Thyroid gland (tissue), 4 donors: ENCODE measurements at regions not wholly inside any gene's neighbourhood (a gene's known extent, or its start where the extent isn't known, plus 50 kb on each side); places are given as distances from the start of the nearest gene placed in this dataset.
"Not testable (repeated sequence)": the region's sequence is repeated elsewhere in the genome, so short reads cannot be mapped to it uniquely, and the experiment has no call there.

Source experiments
- DNase-seq, 2 donors: peaks; one replicate each; pipeline ENCODE4 v3.0.0-alpha.2; 2019
- H3K27ac ChIP-seq, 3 donors: fragments of 200-600 bp; sonication (generic); 1 replicate in 2 of 3; 2 replicates in 1 of 3; pipeline ENCODE4 v1.5.1; 2016 to 2019; ENCODE audit warnings: mild to moderate bottlenecking in 1 of 3, moderate library complexity in 1 of 3
- H3K27me3 ChIP-seq: fragments of 200-600 bp; sonication (generic); one replicate; pipeline ENCODE4 v1.5.1; 2019
- H3K36me3 ChIP-seq, 2 donors: fragments of 200-600 bp; sonication (generic); one replicate each; pipeline ENCODE4 v1.5.1; 2016 to 2019
- H3K4me1 ChIP-seq, 2 donors: fragments of 200-600 bp; sonication (generic); one replicate each; pipeline ENCODE4 v1.5.1; 2017 to 2019
- H3K4me3 ChIP-seq, 3 donors: fragments of 200-600 bp; sonication (generic); replicated peaks in 1 of 3; 1 replicate in 2 of 3; 2 replicates in 1 of 3; pipeline ENCODE4 v1.5.1; 2016; ENCODE audit warnings: mild to moderate bottlenecking in 1 of 3
- H3K9me3 ChIP-seq: fragments of 200-600 bp; sonication (generic); one replicate; pipeline ENCODE4 v1.5.1; 2017
- POLR2A ChIP-seq, 2 donors: fragments of 450-650 bp; IDR thresholded peaks; one replicate each; pipeline ENCODE4 v1.6.1; 2017; ENCODE audit warnings: antibody characterized with exemption in 2 of 2, mild to moderate bottlenecking in 2 of 2, moderate library complexity in 1 of 2
- WGBS, 2 donors: methylation state at CpG; one replicate each; pipeline ENCODE4 v1.1.5; 2017; 5-methylcytosine and 5-hydroxymethylcytosine counted together
- intact Hi-C: fragments of 100-400 bp; cut with DNase I; formaldehyde crosslinking; loops from one replicate; pipeline ENCODE4 v1.15.1; 2023
- TF ChIP-seq, protein P1 (sequence below), 6 experiments: fragments of 200-600 bp in 3 of 6; fragments of 450-650 bp in 3 of 6; sonication (generic) in 3 of 6; IDR thresholded peaks; one replicate each; pipeline ENCODE4 v1.5.1; 2016 to 2019; ENCODE audit warnings: antibody characterized with exemption in 6 of 6, mild to moderate bottlenecking in 2 of 6, inconsistent platforms in 1 of 6, moderate library complexity in 1 of 6

DNA sequence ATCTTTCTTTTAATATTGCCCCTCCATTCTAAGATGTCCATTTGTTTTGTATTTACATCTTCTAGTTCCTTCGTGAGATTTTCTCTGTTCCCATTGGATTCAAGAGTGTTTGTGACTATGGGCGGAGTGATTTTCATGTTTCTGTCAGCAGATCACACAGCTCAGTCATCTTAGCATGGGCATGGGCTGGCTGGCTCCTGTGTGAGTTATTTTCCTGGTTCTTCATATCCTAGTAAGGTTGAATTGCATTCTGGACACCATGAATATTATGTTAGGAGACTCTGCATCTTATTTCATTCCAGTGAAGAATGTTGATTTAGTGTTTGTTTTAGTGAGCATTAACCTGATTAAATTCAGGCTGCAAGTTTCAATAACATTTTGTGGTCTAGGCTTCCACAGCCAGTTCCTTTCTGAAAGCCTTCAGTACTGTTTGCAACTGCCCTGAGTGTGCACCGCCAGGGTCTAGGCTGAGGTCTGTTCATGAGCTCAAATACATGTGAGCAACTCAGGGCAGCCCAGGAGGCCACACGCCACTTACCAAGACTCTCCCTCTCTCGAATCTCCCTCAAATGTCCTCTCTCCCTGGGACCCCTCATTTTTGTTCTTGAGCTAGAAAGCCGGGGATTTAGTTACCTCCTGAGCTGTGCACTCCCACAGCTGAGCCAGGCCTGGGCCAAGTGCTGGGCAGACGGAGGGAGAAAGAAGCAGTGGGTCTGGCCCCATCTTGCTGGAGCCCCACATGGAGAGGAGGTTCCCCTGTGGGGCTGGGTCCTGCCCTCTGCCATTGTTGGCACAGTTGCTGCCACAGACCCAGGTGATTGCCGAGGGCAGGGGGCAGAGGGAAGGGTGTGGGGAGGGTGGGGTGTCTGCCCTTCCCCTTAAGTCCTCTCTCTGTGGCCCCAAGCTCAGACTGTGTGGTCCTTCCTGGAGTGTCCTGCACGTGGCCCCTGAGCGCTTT, 145.9 kb downstream of the RTP5 start:
- intact Hi-C loops, result no loop called here
- no peaks in the 10 kb centered on the region for H3K36me3 ChIP-seq
- WGBS, 2 donors, result 84% methylated on average over 9 to 10 of the region's 10 CpGs
- no peak overlapping the region for H3K4me3 ChIP-seq
- no peaks in the 10 kb centered on the region for H3K9me3 ChIP-seq
- TF ChIP-seq, protein P1, sequence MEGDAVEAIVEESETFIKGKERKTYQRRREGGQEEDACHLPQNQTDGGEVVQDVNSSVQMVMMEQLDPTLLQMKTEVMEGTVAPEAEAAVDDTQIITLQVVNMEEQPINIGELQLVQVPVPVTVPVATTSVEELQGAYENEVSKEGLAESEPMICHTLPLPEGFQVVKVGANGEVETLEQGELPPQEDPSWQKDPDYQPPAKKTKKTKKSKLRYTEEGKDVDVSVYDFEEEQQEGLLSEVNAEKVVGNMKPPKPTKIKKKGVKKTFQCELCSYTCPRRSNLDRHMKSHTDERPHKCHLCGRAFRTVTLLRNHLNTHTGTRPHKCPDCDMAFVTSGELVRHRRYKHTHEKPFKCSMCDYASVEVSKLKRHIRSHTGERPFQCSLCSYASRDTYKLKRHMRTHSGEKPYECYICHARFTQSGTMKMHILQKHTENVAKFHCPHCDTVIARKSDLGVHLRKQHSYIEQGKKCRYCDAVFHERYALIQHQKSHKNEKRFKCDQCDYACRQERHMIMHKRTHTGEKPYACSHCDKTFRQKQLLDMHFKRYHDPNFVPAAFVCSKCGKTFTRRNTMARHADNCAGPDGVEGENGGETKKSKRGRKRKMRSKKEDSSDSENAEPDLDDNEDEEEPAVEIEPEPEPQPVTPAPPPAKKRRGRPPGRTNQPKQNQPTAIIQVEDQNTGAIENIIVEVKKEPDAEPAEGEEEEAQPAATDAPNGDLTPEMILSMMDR (IDR thresholded peaks at IDR 0.05), result no peak
- TF ChIP-seq POLR2A (IDR thresholded peaks at IDR 0.05), result no peak
- no peaks in the 10 kb centered on the region for H3K27me3 ChIP-seq
- no peaks in the 10 kb centered on the region for H3K4me1 ChIP-seq
- DNase-seq, result no peak
- no peak overlapping the region for H3K27ac ChIP-seq

DNA sequence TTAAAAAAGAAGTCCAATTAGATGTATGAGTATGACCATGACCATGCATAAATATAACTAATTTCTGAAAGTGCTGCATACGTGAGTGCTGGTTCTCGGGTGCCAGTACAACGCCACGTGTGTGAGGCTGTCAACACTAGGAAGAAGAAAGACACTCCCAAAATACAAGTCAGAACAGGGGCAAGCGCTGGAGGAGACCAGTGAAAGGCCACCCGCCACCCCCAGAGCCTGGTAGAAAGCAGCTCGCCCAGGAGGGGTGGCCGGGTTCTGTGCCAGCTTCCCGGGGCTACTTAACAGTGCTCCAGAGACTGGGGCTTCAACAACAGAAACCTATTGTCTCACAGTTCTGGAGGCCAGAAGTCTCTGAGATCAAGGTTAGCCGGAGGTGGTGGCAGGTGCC, 147.6 kb downstream of the RTP5 start:
- Histone ChIP-seq H3K4me1 (no peaks in the 10 kb centered on the region), H3K27ac (no peak overlapping the region), H3K36me3 (no peaks in the 10 kb centered on the region), H3K27me3 (no peaks in the 10 kb centered on the region), H3K4me3 (no peak overlapping the region), H3K9me3 (no peaks in the 10 kb centered on the region)
- intact Hi-C loops, result no loop called here
- TF ChIP-seq, protein P1 (IDR thresholded peaks at IDR 0.05), result no peak
- no peak for TF ChIP-seq POLR2A (IDR thresholded peaks at IDR 0.05)
- DNase-seq, result no peak
- 86 to 89% methylated on average over 9 to 10 of the region's 10 CpGs for WGBS, 2 donors

DNA sequence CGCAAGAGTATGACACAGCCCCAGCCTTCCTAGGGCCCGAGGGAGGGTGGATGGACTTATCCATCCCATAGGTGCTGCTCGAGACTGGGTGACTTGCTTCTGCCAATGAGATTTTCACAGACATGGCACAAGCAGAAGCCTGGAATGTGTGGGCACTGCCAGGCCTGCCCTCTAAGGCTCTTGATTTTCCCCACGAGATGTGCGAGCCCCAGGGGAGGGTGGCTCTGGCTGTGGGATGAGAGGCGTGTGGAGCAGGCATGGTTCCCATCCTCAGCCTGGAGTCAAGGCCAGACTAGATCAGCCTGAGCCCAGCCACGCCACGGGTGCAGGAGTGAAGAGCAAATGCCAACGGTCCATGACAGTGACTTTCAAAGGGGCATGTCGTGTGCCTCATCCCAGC, 148.9 kb downstream of the RTP5 start:
- H3K36me3 ChIP-seq, H3K9me3 ChIP-seq, H3K27ac ChIP-seq, DNase-seq, H3K4me3 ChIP-seq, intact Hi-C loops, H3K27me3 ChIP-seq, H3K4me1 ChIP-seq: not testable (repeated sequence)
- 88 to 95% methylated on average over 10 of the region's 10 CpGs for WGBS, 2 donors

DNA sequence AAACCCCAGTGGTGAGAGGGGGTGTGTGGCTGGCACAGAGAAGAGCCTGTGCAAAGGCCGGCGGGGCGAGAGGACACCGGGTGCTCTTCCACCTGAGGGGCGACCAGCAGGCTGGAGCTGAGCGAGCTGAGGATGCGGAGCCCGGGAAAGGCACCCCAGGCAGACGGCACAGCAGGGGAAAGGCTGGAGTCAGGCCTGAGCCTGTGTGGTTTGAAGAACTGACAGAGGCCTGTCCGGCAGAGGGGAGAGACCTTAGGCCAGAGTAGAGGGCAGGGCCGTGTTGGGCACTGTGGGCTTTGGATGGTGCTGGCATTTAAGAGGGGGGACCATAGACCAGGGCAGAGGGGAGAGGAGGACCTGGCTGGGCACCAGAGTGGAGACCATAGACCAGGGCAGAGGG, 149.8 kb downstream of the RTP5 start:
- Histone ChIP-seq H3K4me1 (no peaks in the 10 kb centered on the region), H3K9me3 (no peaks in the 10 kb centered on the region), H3K27ac (no peak overlapping the region), H3K27me3 (no peaks in the 10 kb centered on the region), H3K36me3 (no peaks in the 10 kb centered on the region), H3K4me3 (no peak overlapping the region)
- WGBS, 2 donors, result 88 to 90% methylated on average over 11 of the region's 11 CpGs
- TF ChIP-seq, protein P1 (IDR thresholded peaks at IDR 0.05), result no peak
- DNase-seq, result no peak
- intact Hi-C loops, result no loop called here

DNA sequence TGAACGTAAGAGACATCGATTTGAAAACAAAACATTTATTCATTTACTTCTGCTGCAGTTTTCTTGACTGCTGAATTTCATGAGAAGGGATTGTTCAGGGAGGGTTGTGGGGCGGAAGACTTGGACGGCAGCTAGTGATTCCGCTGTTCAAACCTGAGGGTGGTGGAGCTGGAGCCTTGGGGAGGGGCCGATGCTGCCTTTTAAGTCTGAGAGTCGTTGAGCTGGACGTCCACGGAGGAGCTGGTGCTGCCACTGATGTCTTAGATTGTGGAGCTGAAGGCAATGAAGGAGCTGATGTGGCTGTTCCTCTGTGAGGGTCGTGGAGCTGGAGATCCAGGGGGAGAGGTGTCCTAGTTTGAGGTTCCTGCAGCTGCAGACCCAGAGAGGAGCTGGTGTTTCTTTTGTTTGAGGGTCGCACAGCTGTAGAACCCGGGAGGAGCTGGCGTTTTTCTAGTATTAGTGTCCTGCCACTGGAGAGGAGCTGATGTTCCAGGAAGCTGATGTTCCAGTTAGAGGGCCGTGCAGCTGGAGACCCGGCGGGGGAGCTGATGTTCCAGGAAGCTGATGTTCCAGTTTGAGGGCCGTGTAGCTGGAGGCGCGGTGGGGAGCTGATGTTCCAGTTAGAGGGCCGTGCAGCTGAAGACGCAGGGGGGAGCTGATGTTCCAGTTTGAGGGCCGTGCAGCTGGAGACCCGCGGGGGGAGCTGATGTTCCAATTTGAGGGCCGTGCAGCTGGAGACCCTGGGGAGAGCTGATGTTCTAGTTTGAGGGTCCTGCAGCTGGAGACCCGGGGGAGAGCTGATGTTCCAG, 150.9 kb downstream of the RTP5 start:
- no peak overlapping the region for H3K4me3 ChIP-seq
- TF ChIP-seq, protein P1 (IDR thresholded peaks at IDR 0.05), result no peak
- TF ChIP-seq POLR2A (IDR thresholded peaks at IDR 0.05), result no peak
- WGBS, 2 donors, result 54 to 57% methylated on average over 19 to 26 of the region's 26 CpGs

More for the DNA sequence above, 150.9 kb downstream of the RTP5 start:
- Histone ChIP-seq H3K27ac (no peak overlapping the region), H3K9me3 (no peaks in the 10 kb centered on the region), H3K36me3 (no peaks in the 10 kb centered on the region), H3K4me1 (no peaks in the 10 kb centered on the region), H3K27me3 (no peaks in the 10 kb centered on the region)
- intact Hi-C loops, result no loop called here
- peak in 1 of 2 donors; percentile 6 for DNase-seq
